Mesenchymal stem cell (in vitro differentiated cells and primary cell): ENCODE measurements at regions not wholly inside any gene's neighbourhood (a gene's known extent, or its start where the extent isn't known, plus 50 kb on each side); places are given as distances from the start of the nearest gene placed in this dataset.
"Not testable (repeated sequence)": the region's sequence is repeated elsewhere in the genome, so short reads cannot be mapped to it uniquely, and the experiment has no call there.

Experiments
- DNase-seq: peaks from one replicate; pipeline ENCODE4 v3.0.0-alpha.2; 2013
- H2AFZ ChIP-seq: one replicate; pipeline ENCODE4 v1.6.1; 2013; ENCODE audit warnings: low read depth, mild to moderate bottlenecking, control low read depth, inconsistent platforms, low read length, moderate library complexity
- H2AK5ac ChIP-seq: 2 replicates; pipeline ENCODE4 v1.6.1; 2013; ENCODE audit warnings: low read length, moderate library complexity, mild to moderate bottlenecking, inconsistent platforms; ENCODE audit not compliant: severe bottlenecking
- H2BK120ac ChIP-seq: one replicate; pipeline ENCODE4 v1.6.1; 2013; ENCODE audit warnings: low read depth, mild to moderate bottlenecking, inconsistent platforms, low read length, moderate library complexity
- H2BK12ac ChIP-seq, 2 experiments: one replicate each; pipeline ENCODE4 v1.6.1; 2013; ENCODE audit warnings: inconsistent platforms in 2 of 2, low read length in 2 of 2, mild to moderate bottlenecking in 2 of 2, moderate library complexity in 2 of 2, control low read depth in 1 of 2
- H2BK15ac ChIP-seq: one replicate; pipeline ENCODE4 v1.6.1; 2013; ENCODE audit warnings: mild to moderate bottlenecking, low read depth, inconsistent platforms; ENCODE audit not compliant: poor library complexity, severe bottlenecking
- H2BK5ac ChIP-seq: 2 replicates; pipeline ENCODE4 v1.6.1; 2013; ENCODE audit warnings: low read depth, mild to moderate bottlenecking, low read length, control low read depth, inconsistent platforms; ENCODE audit not compliant: poor library complexity, severe bottlenecking
- H3K14ac ChIP-seq, 2 experiments: one replicate each; pipeline ENCODE4 v1.6.1; 2013; ENCODE audit warnings: inconsistent platforms in 2 of 2, low read length in 2 of 2, control low read depth in 1 of 2, mild to moderate bottlenecking in 1 of 2, moderate library complexity in 1 of 2
- H3K18ac ChIP-seq, 2 experiments: one replicate each; pipeline ENCODE4 v1.6.1; 2013; ENCODE audit warnings: inconsistent platforms in 2 of 2, low read length in 2 of 2, control low read depth in 1 of 2, low read depth in 1 of 2, mild to moderate bottlenecking in 1 of 2
- H3K23ac ChIP-seq, 2 experiments: one replicate each; pipeline ENCODE4 v1.6.1; 2013; ENCODE audit warnings: inconsistent platforms in 2 of 2, low read length in 2 of 2, mild to moderate bottlenecking in 2 of 2, moderate library complexity in 2 of 2, control low read depth in 1 of 2
- H3K27ac ChIP-seq: 2 replicates; pipeline ENCODE4 v1.5.1; 2013; ENCODE audit warnings: mild to moderate bottlenecking, moderate library complexity, low read length, control low read depth, inconsistent platforms; ENCODE audit not compliant: poor library complexity, severe bottlenecking
- H3K27me3 ChIP-seq, 2 experiments: 2 replicates each; pipeline versions ENCODE4 v1.6.1 to v1.7.0; 2013; ENCODE audit warnings: low read length in 2 of 2, mild to moderate bottlenecking in 2 of 2, moderate library complexity in 2 of 2, control low read depth in 1 of 2, inconsistent platforms in 1 of 2; ENCODE audit not compliant: control insufficient read depth in 1 of 2, insufficient read depth in 1 of 2
- H3K36me3 ChIP-seq, 2 experiments: 2 replicates each; pipeline versions ENCODE4 v1.6.1 to v1.7.0; 2013; ENCODE audit warnings: low read length in 2 of 2, control low read depth in 1 of 2, inconsistent platforms in 1 of 2, low read depth in 1 of 2, mild to moderate bottlenecking in 1 of 2; ENCODE audit not compliant: insufficient read depth in 2 of 2, control insufficient read depth in 1 of 2
- H3K4ac ChIP-seq, 2 experiments: one replicate each; pipeline ENCODE4 v1.6.1; 2013; ENCODE audit warnings: inconsistent platforms in 2 of 2, low read length in 2 of 2, mild to moderate bottlenecking in 2 of 2, moderate library complexity in 2 of 2, control low read depth in 1 of 2, low read depth in 1 of 2
- H3K4me1 ChIP-seq: 2 replicates; pipeline ENCODE4 v1.6.1; 2013; ENCODE audit warnings: low read depth, low read length, control low read depth; ENCODE audit not compliant: control insufficient read depth, insufficient read depth
- H3K4me2 ChIP-seq: 2 replicates; pipeline ENCODE4 v1.6.1; 2013; ENCODE audit warnings: low read length, mild to moderate bottlenecking, inconsistent platforms; ENCODE audit not compliant: poor library complexity, severe bottlenecking
- H3K4me3 ChIP-seq, 2 experiments: 2 replicates each; pipeline versions ENCODE4 v1.5.1 to v1.7.0; 2013; ENCODE audit warnings: low read length in 2 of 2, mild to moderate bottlenecking in 2 of 2, control low read depth in 1 of 2, low read depth in 1 of 2; ENCODE audit not compliant: insufficient read depth in 1 of 2
- H3K79me1 ChIP-seq: replicated peaks from 2 replicates; pipeline ENCODE4 v1.6.1; 2013; ENCODE audit warnings: mild to moderate bottlenecking, control low read depth, low read length, inconsistent platforms; ENCODE audit not compliant: poor library complexity, severe bottlenecking
- H3K9ac ChIP-seq: 2 replicates; pipeline ENCODE4 v1.7.0; 2013; ENCODE audit warnings: mild to moderate bottlenecking, low read length, moderate library complexity
- H3K9me3 ChIP-seq: 2 replicates; pipeline ENCODE4 v1.7.0; 2013; ENCODE audit warnings: mild to moderate bottlenecking, low read length; ENCODE audit not compliant: control insufficient read depth
- H4K8ac ChIP-seq: one replicate; pipeline ENCODE4 v1.6.1; 2013; ENCODE audit warnings: inconsistent platforms, mild to moderate bottlenecking, low read length, moderate library complexity
- H4K91ac ChIP-seq: one replicate; pipeline ENCODE4 v1.6.1; 2013; ENCODE audit warnings: mild to moderate bottlenecking, low read length, inconsistent platforms
- WGBS: methylation state at CpG from one replicate; pipeline ENCODE4 v1.1.7; 2013; ENCODE audit warnings: mixed read lengths; 5-methylcytosine and 5-hydroxymethylcytosine counted together

- no peak overlapping the region for H3K18ac ChIP-seq
- no peak overlapping the region for H2BK5ac ChIP-seq
- H3K4me2 ChIP-seq = no peak overlapping the region
- no peaks in the 10 kb centered on the region for H3K27me3 ChIP-seq
- 68% methylated on average over 5 of the region's 7 CpGs for WGBS
- no peaks in the 10 kb centered on the region for H3K4me1 ChIP-seq
- no peak overlapping the region for H2BK15ac ChIP-seq
- no peak overlapping the region for H2AK5ac ChIP-seq
- H2AFZ ChIP-seq = no peak overlapping the region
- no peak overlapping the region for H3K14ac ChIP-seq
- no peaks in the 10 kb centered on the region for H3K79me1 ChIP-seq
- peaks cover 9% of the 10 kb centered on the region for H3K9me3 ChIP-seq
- no peak overlapping the region for H4K8ac ChIP-seq
- no peak overlapping the region for H2BK12ac ChIP-seq
- H2BK120ac ChIP-seq = no peak overlapping the region
- no peak overlapping the region for H3K4ac ChIP-seq
- no peaks in the 10 kb centered on the region for H3K36me3 ChIP-seq
- H3K23ac ChIP-seq = no peak overlapping the region
- DNase-seq = peak; percentile 26
- H3K9ac ChIP-seq = no peak overlapping the region
- no peak overlapping the region for H4K91ac ChIP-seq
- H3K4me3 ChIP-seq = no peak overlapping the region
- H3K27ac ChIP-seq = no peak overlapping the region
Observed at GRCh38 chr10:18886102-18886501, 162.5 kb upstream of the MALRD1 start.

- Histone ChIP-seq H3K9me3 (peaks cover 16% of the 10 kb centered on the region), H2AK5ac (no peak overlapping the region), H2BK12ac (no peak overlapping the region), H3K14ac (no peak overlapping the region), H3K4ac (no peak overlapping the region), H3K18ac (no peak overlapping the region), H4K8ac (no peak overlapping the region), H2BK5ac (no peak overlapping the region), H3K79me1 (no peaks in the 10 kb centered on the region), H3K4me3 (no peak overlapping the region), H3K36me3 (no peaks in the 10 kb centered on the region), H4K91ac (no peak overlapping the region), H2BK120ac (no peak overlapping the region), H2AFZ (no peak overlapping the region), H3K27ac (no peak overlapping the region), H3K4me2 (no peak overlapping the region), H3K9ac (no peak overlapping the region), H3K4me1 (no peaks in the 10 kb centered on the region), H3K27me3 (no peaks in the 10 kb centered on the region), H2BK15ac (no peak overlapping the region), H3K23ac (no peak overlapping the region)
- no peak for DNase-seq
Observed at GRCh38 chr10:18906636-18907035, 142.0 kb upstream of the MALRD1 start.

- not testable (repeated sequence) for H3K23ac ChIP-seq, H4K91ac ChIP-seq
- WGBS = 72% methylated on average over 6 of the region's 9 CpGs
Observed at GRCh38 chr10:18917431-18917830, 131.2 kb upstream of the MALRD1 start.

GRCh38 chr10:18918532-18918931 lies 130.1 kb upstream of the MALRD1 start:
- H3K14ac ChIP-seq = no peak overlapping the region
- H3K79me1 ChIP-seq = no peaks in the 10 kb centered on the region
- no peak overlapping the region for H3K4me2 ChIP-seq
- H3K23ac ChIP-seq = no peak overlapping the region
- H2AK5ac ChIP-seq = no peak overlapping the region
- no peaks in the 10 kb centered on the region for H3K36me3 ChIP-seq
- H3K27ac ChIP-seq = peak overlapping the region; percentile 73
- H4K8ac ChIP-seq = no peak overlapping the region
- no peak overlapping the region for H2BK12ac ChIP-seq
- no peak overlapping the region for H2BK120ac ChIP-seq
- no peak overlapping the region for H2BK15ac ChIP-seq
- H4K91ac ChIP-seq = no peak overlapping the region
- no peak overlapping the region for H3K18ac ChIP-seq
- 87% methylated on average over 4 of the region's 4 CpGs for WGBS
- no peak overlapping the region for H2BK5ac ChIP-seq
- no peak overlapping the region for H2AFZ ChIP-seq
- peaks cover 5% of the 10 kb centered on the region for H3K4me1 ChIP-seq
- no peak for DNase-seq
- no peak overlapping the region for H3K9ac ChIP-seq
- H3K27me3 ChIP-seq = no peaks in the 10 kb centered on the region
- no peak overlapping the region for H3K4me3 ChIP-seq
- no peak overlapping the region for H3K4ac ChIP-seq
- H3K9me3 ChIP-seq = peaks cover 6% of the 10 kb centered on the region

More at GRCh38 chr10:18917431-18917830, 131.2 kb upstream of the MALRD1 start:
- H3K14ac ChIP-seq, H4K8ac ChIP-seq, H2AFZ ChIP-seq, DNase-seq, H3K4ac ChIP-seq, H3K79me1 ChIP-seq, H2BK5ac ChIP-seq, H3K4me1 ChIP-seq, H3K9ac ChIP-seq, H2AK5ac ChIP-seq, H3K27me3 ChIP-seq, H3K4me2 ChIP-seq, H3K4me3 ChIP-seq, H3K27ac ChIP-seq, H2BK12ac ChIP-seq, H2BK120ac ChIP-seq, H2BK15ac ChIP-seq, H3K18ac ChIP-seq, H3K36me3 ChIP-seq: not testable (repeated sequence)
- H3K9me3 ChIP-seq = peaks cover 11% of the 10 kb centered on the region
